GM12878 (cell line): ENCODE measurements at regions not wholly inside any gene's neighbourhood (a gene's known extent, or its start where the extent isn't known, plus 50 kb on each side); places are given as distances from the start of the nearest gene placed in this dataset.

Experiments
- ETV6 ChIP-seq, 2 experiments: fragments of 450-650 bp in 1 of 2; IDR thresholded peaks in 1 of 2; conservative IDR thresholded peaks in 1 of 2; 2 replicates each; pipeline ENCODE4 v1.6.1; 2014; ENCODE audit warnings: antibody characterized with exemption in 1 of 2, borderline replicate concordance in 1 of 2, low read depth in 1 of 2, mild to moderate bottlenecking in 1 of 2, moderate library complexity in 1 of 2
- FOXM1 ChIP-seq: IDR thresholded peaks from 2 replicates; pipeline ENCODE4 v1.6.1; 2012; ENCODE audit warnings: low read depth, mild to moderate bottlenecking, inconsistent platforms, low read length, moderate library complexity
- NR2C1 ChIP-seq: fragments of 450-650 bp; IDR thresholded peaks from 2 replicates; pipeline ENCODE4 v1.6.1; 2017; ENCODE audit warnings: antibody characterized with exemption, mild to moderate bottlenecking, moderate library complexity
- POLR2A ChIP-seq: IDR thresholded peaks from 2 replicates; pipeline ENCODE4 v1.6.1; 2011; ENCODE audit warnings: low read depth, mild to moderate bottlenecking, low read length

GRCh38 chr20:60228255-60228654, 270.0 kb downstream of the CDH26 start:
- TF ChIP-seq NR2C1 (no peak), POLR2A (no peak), ETV6 (conservative IDR thresholded peaks at IDR 0.05 in 1 of 2, IDR thresholded peaks at IDR 0.05 in 1 of 2; ENCODE audit: borderline replicate concordance in 1 of 2, low read depth in 1 of 2) (no peak), FOXM1 (no peak)
